Activated CD4-positive, alpha-beta T cell treated with anti-CD3 and anti-CD28 coated beads, Interleukin-2, amount 10 ng/mL, durations not matched to agents 24 days and 14 days (primary cell): ENCODE measurements at regions not wholly inside any gene's neighbourhood (a gene's known extent, or its start where the extent isn't known, plus 50 kb on each side); places are given as distances from the start of the nearest gene placed in this dataset.
"Not testable (repeated sequence)": the region's sequence is repeated elsewhere in the genome, so short reads cannot be mapped to it uniquely, and the experiment has no call there.

Experiments used
- DNase-seq: peaks from one replicate; pipeline ENCODE4 v3.0.0; 2022
- H3K27ac Mint-ChIP-seq: one replicate; pipeline ENCODE4 v1.8.0; 2022; ENCODE audit warnings: mild to moderate bottlenecking, mixed read lengths
- H3K27me3 Mint-ChIP-seq: one replicate; pipeline ENCODE4 v1.8.0; 2022; ENCODE audit warnings: mixed read lengths
- H3K36me3 Mint-ChIP-seq: one replicate; pipeline ENCODE4 v1.8.0; 2022; ENCODE audit warnings: low read depth, mild to moderate bottlenecking, mixed read lengths
- H3K4me1 Mint-ChIP-seq: one replicate; pipeline ENCODE4 v1.8.0; 2021; ENCODE audit warnings: mixed read lengths
- H3K4me3 Mint-ChIP-seq: one replicate; pipeline ENCODE4 v1.8.0; 2022; ENCODE audit warnings: mild to moderate bottlenecking, moderate library complexity, mixed read lengths
- H3K9me3 Mint-ChIP-seq: one replicate; pipeline ENCODE4 v1.8.0; 2021; ENCODE audit warnings: mixed read lengths
- intact Hi-C: fragments of 100-400 bp; cut with micrococcal nuclease; formaldehyde crosslinking; loops from one replicate; pipeline ENCODE4 v1.15.1; 2023

GRCh38 chr11:98047647-98048046, 973.1 kb upstream of the CNTN5 start:
- no peak overlapping the region for H3K4me3 Mint-ChIP-seq
- no peak overlapping the region for H3K27ac Mint-ChIP-seq
- no peaks in the 10 kb centered on the region for H3K27me3 Mint-ChIP-seq
- H3K9me3 Mint-ChIP-seq, result peaks cover 14% of the 10 kb centered on the region
- intact Hi-C loops, result no loop called here
- no peaks in the 10 kb centered on the region for H3K4me1 Mint-ChIP-seq
- no peak for DNase-seq
- no peaks in the 10 kb centered on the region for H3K36me3 Mint-ChIP-seq

DNA sequence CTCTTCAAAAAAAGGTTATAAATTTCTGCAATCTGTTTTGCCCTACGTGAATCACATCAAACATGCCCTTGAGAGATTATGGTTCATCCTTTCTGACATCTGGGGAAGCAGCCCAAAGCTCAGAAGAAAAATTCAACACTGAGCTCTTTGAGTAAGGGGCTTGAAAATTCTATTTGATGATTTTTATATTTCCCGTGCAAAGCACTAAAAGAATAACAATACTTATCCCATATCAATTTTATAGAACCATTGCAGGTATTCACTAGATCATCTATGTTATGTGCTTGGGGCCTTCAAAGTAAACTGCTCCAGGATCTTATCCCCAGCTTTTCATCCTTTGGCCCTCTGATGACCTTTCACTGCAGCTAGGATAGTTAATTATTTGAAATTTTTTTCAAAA, 966.9 kb upstream of the CNTN5 start:
- Mint-ChIP-seq H3K27me3 (no peaks in the 10 kb centered on the region), H3K4me3 (no peak overlapping the region), H3K27ac (no peak overlapping the region), H3K36me3 (no peaks in the 10 kb centered on the region), H3K4me1 (no peaks in the 10 kb centered on the region), H3K9me3 (no peaks in the 10 kb centered on the region)
- no peak for DNase-seq
- intact Hi-C loops, result no loop called here

DNA sequence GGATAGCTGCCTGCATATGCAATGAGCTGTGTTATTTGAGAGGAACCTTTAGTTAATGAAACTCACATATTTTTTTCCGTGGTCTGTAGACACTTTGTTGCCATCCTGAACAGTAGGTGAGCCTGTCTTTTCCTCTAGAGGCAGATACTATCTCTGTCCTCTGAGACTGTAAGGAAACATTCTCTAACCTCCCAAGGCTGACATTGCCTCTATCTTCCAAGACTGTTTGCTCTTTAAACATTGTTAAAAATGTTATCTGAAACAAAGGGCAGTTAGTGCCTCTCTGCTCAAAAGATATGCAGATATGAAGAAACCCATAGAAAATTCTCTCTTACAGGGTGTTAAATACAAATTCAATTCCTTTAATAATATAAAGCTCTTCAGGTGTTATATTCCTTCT, 963.8 kb upstream of the CNTN5 start:
- intact Hi-C loops, result no loop called here
- Mint-ChIP-seq H3K27me3 (no peaks in the 10 kb centered on the region), H3K9me3 (no peaks in the 10 kb centered on the region), H3K27ac (no peak overlapping the region), H3K36me3 (no peaks in the 10 kb centered on the region), H3K4me3 (no peak overlapping the region), H3K4me1 (no peaks in the 10 kb centered on the region)
- DNase-seq, result no peak

GRCh38 chr11:98059488-98059887, 961.3 kb upstream of the CNTN5 start:
- H3K27ac Mint-ChIP-seq, result no peak overlapping the region
- H3K9me3 Mint-ChIP-seq, result no peaks in the 10 kb centered on the region
- no peaks in the 10 kb centered on the region for H3K4me1 Mint-ChIP-seq
- no peak for DNase-seq
- no peak overlapping the region for H3K4me3 Mint-ChIP-seq
- intact Hi-C loops, result no loop called here
- H3K36me3 Mint-ChIP-seq, result no peaks in the 10 kb centered on the region
- no peaks in the 10 kb centered on the region for H3K27me3 Mint-ChIP-seq

DNA sequence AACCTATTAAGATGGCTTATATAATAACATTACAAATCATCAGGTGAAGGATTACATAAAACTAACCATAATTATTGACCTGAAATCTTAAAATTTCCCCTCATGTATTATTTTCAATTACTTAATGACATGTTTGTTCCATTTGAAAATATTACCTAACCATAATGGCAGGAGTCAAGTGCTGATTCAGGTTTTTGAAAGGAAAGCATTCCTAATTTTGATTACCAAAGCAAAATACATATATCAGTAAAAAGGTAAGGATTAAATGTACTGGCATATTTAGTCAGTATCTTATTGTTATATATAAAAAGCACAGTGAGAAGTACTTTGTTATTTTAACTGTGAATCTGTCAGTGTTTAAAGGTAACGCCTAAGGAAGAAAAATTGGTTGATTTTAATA, 960.0 kb upstream of the CNTN5 start:
- Mint-ChIP-seq H3K27ac (no peak overlapping the region), H3K27me3 (no peaks in the 10 kb centered on the region), H3K4me1 (no peaks in the 10 kb centered on the region), H3K36me3 (no peaks in the 10 kb centered on the region), H3K9me3 (no peaks in the 10 kb centered on the region), H3K4me3 (no peak overlapping the region)
- no peak for DNase-seq
- intact Hi-C loops, result no loop called here

DNA sequence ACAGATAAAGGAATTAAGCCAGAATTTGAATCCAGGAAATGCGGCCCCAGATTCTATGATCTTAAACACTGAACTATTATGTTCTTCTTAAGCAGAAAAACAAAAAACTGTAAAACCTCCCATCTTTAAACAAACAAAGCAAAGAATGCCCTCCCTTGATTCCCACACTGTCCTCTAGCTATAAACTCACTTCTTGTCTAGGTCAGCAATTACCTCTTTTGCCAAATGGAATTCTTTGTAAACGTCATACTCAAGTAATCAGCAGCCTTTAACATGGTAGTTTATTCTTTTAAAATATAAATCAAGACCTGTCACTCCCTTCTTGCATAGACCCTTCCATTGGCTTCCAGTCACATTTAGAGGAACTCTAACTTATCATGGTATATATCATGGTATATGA, 958.9 kb upstream of the CNTN5 start:
- intact Hi-C loops, result no loop called here
- H3K27me3 Mint-ChIP-seq, result no peaks in the 10 kb centered on the region
- H3K4me3 Mint-ChIP-seq, result no peak overlapping the region
- H3K27ac Mint-ChIP-seq, result no peak overlapping the region
- no peaks in the 10 kb centered on the region for H3K4me1 Mint-ChIP-seq
- H3K9me3 Mint-ChIP-seq, result no peaks in the 10 kb centered on the region
- no peak for DNase-seq
- H3K36me3 Mint-ChIP-seq, result no peaks in the 10 kb centered on the region

DNA sequence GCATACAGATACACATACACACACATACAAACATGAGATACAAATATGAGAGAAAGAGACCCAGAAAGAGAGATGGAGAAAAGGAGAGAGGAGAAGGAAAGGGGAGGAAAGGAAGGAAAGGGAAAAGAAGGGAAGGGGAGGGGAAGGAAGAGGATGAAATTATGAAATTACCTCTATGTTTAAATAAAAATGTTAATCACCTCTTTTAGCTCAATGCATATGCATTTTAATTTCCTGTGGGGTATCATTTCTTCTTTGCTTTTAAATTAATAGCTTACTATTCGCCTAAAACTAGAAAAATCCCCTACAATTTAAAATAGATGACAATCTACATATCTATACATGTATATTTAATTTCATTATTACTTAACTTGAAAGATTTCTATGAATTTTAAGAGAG, 958.0 kb upstream of the CNTN5 start:
- Mint-ChIP-seq H3K4me1 (no peaks in the 10 kb centered on the region), H3K27me3 (no peaks in the 10 kb centered on the region), H3K9me3 (no peaks in the 10 kb centered on the region), H3K36me3 (no peaks in the 10 kb centered on the region), H3K4me3 (no peak overlapping the region), H3K27ac (no peak overlapping the region)
- intact Hi-C loops, result no loop called here
- no peak for DNase-seq

- intact Hi-C loops, result no loop called here
- H3K4me1 Mint-ChIP-seq, result no peaks in the 10 kb centered on the region
- no peak overlapping the region for H3K27ac Mint-ChIP-seq
- H3K27me3 Mint-ChIP-seq, result no peaks in the 10 kb centered on the region
- DNase-seq, result no peak
- H3K4me3 Mint-ChIP-seq, result no peak overlapping the region
- H3K9me3 Mint-ChIP-seq, result no peaks in the 10 kb centered on the region
- no peaks in the 10 kb centered on the region for H3K36me3 Mint-ChIP-seq
Observed at GRCh38 chr11:98068251-98068650, 952.5 kb upstream of the CNTN5 start.

GRCh38 chr11:98069147-98069546, 951.6 kb upstream of the CNTN5 start:
- intact Hi-C loops, H3K36me3 Mint-ChIP-seq, H3K27me3 Mint-ChIP-seq, H3K4me1 Mint-ChIP-seq, H3K27ac Mint-ChIP-seq, DNase-seq, H3K9me3 Mint-ChIP-seq, H3K4me3 Mint-ChIP-seq: not testable (repeated sequence)

DNA sequence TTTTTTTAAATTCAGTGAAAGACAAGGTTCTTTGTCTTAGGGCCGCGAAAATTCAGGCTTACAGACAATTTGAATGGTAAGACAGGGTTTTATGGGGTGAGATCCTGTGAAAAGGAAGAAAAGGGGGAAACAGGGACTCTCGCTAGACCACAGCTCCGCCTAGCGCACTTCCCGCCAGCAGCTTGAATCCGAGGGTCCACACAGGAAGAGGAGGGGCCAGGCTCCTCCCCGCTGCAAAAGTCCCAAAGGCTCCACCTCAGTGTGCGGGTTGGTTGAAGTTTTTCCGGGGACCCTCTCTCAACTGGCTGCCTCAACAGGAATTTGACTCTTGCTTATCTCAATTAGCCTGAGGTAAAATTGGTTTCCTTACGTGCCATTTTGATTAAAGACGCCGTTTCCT, 950.9 kb upstream of the CNTN5 start:
- Mint-ChIP-seq H3K9me3 (no peaks in the 10 kb centered on the region), H3K27ac (no peak overlapping the region), H3K27me3 (no peaks in the 10 kb centered on the region), H3K4me1 (no peaks in the 10 kb centered on the region), H3K4me3 (no peak overlapping the region), H3K36me3 (no peaks in the 10 kb centered on the region)
- intact Hi-C loops, result no loop called here
- DNase-seq, result no peak

GRCh38 chr11:98090861-98091505, 929.8 kb upstream of the CNTN5 start:
- Mint-ChIP-seq H3K4me1 (no peaks in the 10 kb centered on the region), H3K4me3 (no peak overlapping the region), H3K27me3 (no peaks in the 10 kb centered on the region), H3K9me3 (no peaks in the 10 kb centered on the region), H3K27ac (no peak overlapping the region), H3K36me3 (no peaks in the 10 kb centered on the region)
- intact Hi-C loops, result no loop called here
- no peak for DNase-seq

- no peaks in the 10 kb centered on the region for H3K4me1 Mint-ChIP-seq
- H3K36me3 Mint-ChIP-seq, result no peaks in the 10 kb centered on the region
- no peak for DNase-seq
- H3K4me3 Mint-ChIP-seq, result no peak overlapping the region
- H3K9me3 Mint-ChIP-seq, result peaks cover 3% of the 10 kb centered on the region
- H3K27me3 Mint-ChIP-seq, result no peaks in the 10 kb centered on the region
- intact Hi-C loops, result no loop called here
- H3K27ac Mint-ChIP-seq, result no peak overlapping the region
Observed at GRCh38 chr11:98099371-98099770, 921.4 kb upstream of the CNTN5 start.

- no peaks in the 10 kb centered on the region for H3K27me3 Mint-ChIP-seq
- H3K27ac Mint-ChIP-seq, result no peak overlapping the region
- DNase-seq, result no peak
Observed at GRCh38 chr11:98100689-98101088, 920.1 kb upstream of the CNTN5 start.

GRCh38 chr11:98101329-98101728, 919.4 kb upstream of the CNTN5 start:
- no peaks in the 10 kb centered on the region for H3K36me3 Mint-ChIP-seq
- DNase-seq, result no peak
- no peak overlapping the region for H3K4me3 Mint-ChIP-seq
- H3K27ac Mint-ChIP-seq, result no peak overlapping the region
- intact Hi-C loops, result no loop called here
- no peaks in the 10 kb centered on the region for H3K4me1 Mint-ChIP-seq
- H3K27me3 Mint-ChIP-seq, result no peaks in the 10 kb centered on the region
- H3K9me3 Mint-ChIP-seq, result peaks cover 3% of the 10 kb centered on the region

More at GRCh38 chr11:98100689-98101088, 920.1 kb upstream of the CNTN5 start:
- no peaks in the 10 kb centered on the region for H3K36me3 Mint-ChIP-seq
- intact Hi-C loops, result no loop called here
- peaks cover 3% of the 10 kb centered on the region for H3K9me3 Mint-ChIP-seq
- no peaks in the 10 kb centered on the region for H3K4me1 Mint-ChIP-seq
- H3K4me3 Mint-ChIP-seq, result no peak overlapping the region

GRCh38 chr11:98104249-98104648, 916.5 kb upstream of the CNTN5 start:
- Mint-ChIP-seq H3K27me3 (no peaks in the 10 kb centered on the region), H3K4me3 (no peak overlapping the region), H3K27ac (no peak overlapping the region), H3K4me1 (no peaks in the 10 kb centered on the region), H3K36me3 (no peaks in the 10 kb centered on the region), H3K9me3 (peaks cover 3% of the 10 kb centered on the region)
- no peak for DNase-seq
- intact Hi-C loops, result no loop called here
